Urinary bladder (tissue), 3 donors: ENCODE measurements at regions not wholly inside any gene's neighbourhood (a gene's known extent, or its start where the extent isn't known, plus 50 kb on each side); places are given as distances from the start of the nearest gene placed in this dataset.

Experiments
- DNase-seq: peaks from one replicate; pipeline ENCODE4 v3.0.0-alpha.2; 2015; ENCODE audit errors: extremely low spot score
- H3K27ac ChIP-seq: one replicate; pipeline ENCODE4 v1.5.1; 2013; ENCODE audit warnings: low read depth, mild to moderate bottlenecking, moderate library complexity
- H3K36me3 ChIP-seq: one replicate; pipeline ENCODE4 v1.6.1; 2013; ENCODE audit warnings: mild to moderate bottlenecking, moderate library complexity; ENCODE audit not compliant: insufficient read depth
- H3K4me1 ChIP-seq: one replicate; pipeline ENCODE4 v1.6.1; 2013; ENCODE audit warnings: mild to moderate bottlenecking, moderate library complexity; ENCODE audit not compliant: insufficient read depth
- H3K4me3 ChIP-seq: one replicate; pipeline ENCODE4 v1.5.1; 2013; ENCODE audit warnings: low read depth, low read length
- WGBS: extraction: QIAGEN DNeasy Blood & Tissue Kit; methylation state at CpG from one replicate; pipeline ENCODE4 v1.1.7; 2013; 5-methylcytosine and 5-hydroxymethylcytosine counted together
- donor health status: healthy with polysubstance abuse.
- donor health status: healthy.

- Histone ChIP-seq H3K27ac (no peak overlapping the region), H3K4me1 (no peaks in the 10 kb centered on the region), H3K36me3 (no peaks in the 10 kb centered on the region), H3K4me3 (no peak overlapping the region)
- DNase-seq: no peak
- WGBS: 80% methylated on average over 1 of the region's 1 CpG
Observed at GRCh38 chr4:166600264-166600663, 634.0 kb downstream of the SPOCK3 start.

GRCh38 chr4:166602068-166602467, 632.2 kb downstream of the SPOCK3 start:
- WGBS: 90% methylated on average over 8 of the region's 8 CpGs
- Histone ChIP-seq H3K27ac (no peak overlapping the region), H3K4me1 (no peaks in the 10 kb centered on the region), H3K36me3 (no peaks in the 10 kb centered on the region), H3K4me3 (no peak overlapping the region)
- no peak for DNase-seq

GRCh38 chr4:166622425-166622977, 611.8 kb downstream of the SPOCK3 start:
- no peak for DNase-seq
- Histone ChIP-seq H3K4me1 (no peaks in the 10 kb centered on the region), H3K36me3 (no peaks in the 10 kb centered on the region), H3K4me3 (no peak overlapping the region), H3K27ac (no peak overlapping the region)
- WGBS: 67% methylated on average over 6 of the region's 6 CpGs

GRCh38 chr4:166625018-166625637, 609.2 kb downstream of the SPOCK3 start:
- H3K36me3 ChIP-seq: no peaks in the 10 kb centered on the region
- H3K27ac ChIP-seq: no peak overlapping the region
- H3K4me1 ChIP-seq: no peaks in the 10 kb centered on the region
- H3K4me3 ChIP-seq: no peak overlapping the region
- 63% methylated on average over 1 of the region's 1 CpG for WGBS
- DNase-seq: no peak

GRCh38 chr4:166628454-166628853, 605.8 kb downstream of the SPOCK3 start:
- Histone ChIP-seq H3K4me3 (no peak overlapping the region), H3K27ac (no peak overlapping the region), H3K36me3 (no peaks in the 10 kb centered on the region), H3K4me1 (no peaks in the 10 kb centered on the region)
- no peak for DNase-seq
- WGBS: 59% methylated on average over 2 of the region's 2 CpGs

- WGBS: 90% methylated on average over 2 of the region's 2 CpGs
- Histone ChIP-seq H3K4me3 (no peak overlapping the region), H3K4me1 (no peaks in the 10 kb centered on the region), H3K36me3 (no peaks in the 10 kb centered on the region), H3K27ac (no peak overlapping the region)
- no peak for DNase-seq
Observed at GRCh38 chr4:166635367-166635766, 598.9 kb downstream of the SPOCK3 start.

GRCh38 chr4:166637816-166638215, 596.5 kb downstream of the SPOCK3 start:
- Histone ChIP-seq H3K4me3 (no peak overlapping the region), H3K4me1 (no peaks in the 10 kb centered on the region), H3K36me3 (no peaks in the 10 kb centered on the region), H3K27ac (no peak overlapping the region)
- DNase-seq: no peak
- 83% methylated on average over 2 of the region's 2 CpGs for WGBS

GRCh38 chr4:166655231-166655630, 579.1 kb downstream of the SPOCK3 start:
- no peak for DNase-seq
- H3K36me3 ChIP-seq: no peaks in the 10 kb centered on the region
- 58% methylated on average over 1 of the region's 1 CpG for WGBS
- H3K4me1 ChIP-seq: no peaks in the 10 kb centered on the region
- no peak overlapping the region for H3K4me3 ChIP-seq
- no peak overlapping the region for H3K27ac ChIP-seq

- H3K4me1 ChIP-seq: no peaks in the 10 kb centered on the region
- H3K36me3 ChIP-seq: no peaks in the 10 kb centered on the region
- WGBS: 95% methylated on average over 5 of the region's 5 CpGs
- H3K4me3 ChIP-seq: no peak overlapping the region
- no peak for DNase-seq
- no peak overlapping the region for H3K27ac ChIP-seq
Observed at GRCh38 chr4:166655705-166656104, 578.6 kb downstream of the SPOCK3 start.

- WGBS: 57% methylated on average over 3 of the region's 3 CpGs
- H3K36me3 ChIP-seq: no peaks in the 10 kb centered on the region
Observed at GRCh38 chr4:166657261-166657660, 577.0 kb downstream of the SPOCK3 start.

GRCh38 chr4:166658585-166658984, 575.7 kb downstream of the SPOCK3 start:
- DNase-seq: no peak
- WGBS: 73% methylated on average over 1 of the region's 1 CpG
- Histone ChIP-seq H3K36me3 (no peaks in the 10 kb centered on the region), H3K27ac (no peak overlapping the region), H3K4me3 (no peak overlapping the region), H3K4me1 (no peaks in the 10 kb centered on the region)

More at GRCh38 chr4:166657261-166657660, 577.0 kb downstream of the SPOCK3 start:
- Histone ChIP-seq H3K4me1 (no peaks in the 10 kb centered on the region), H3K4me3 (no peak overlapping the region), H3K27ac (no peak overlapping the region)
- no peak for DNase-seq

- Histone ChIP-seq H3K4me1 (no peaks in the 10 kb centered on the region), H3K4me3 (no peak overlapping the region), H3K27ac (no peak overlapping the region), H3K36me3 (no peaks in the 10 kb centered on the region)
- 57% methylated on average over 3 of the region's 3 CpGs for WGBS
- DNase-seq: no peak
Observed at GRCh38 chr4:166662266-166662843, 571.9 kb downstream of the SPOCK3 start.

GRCh38 chr4:166670341-166670740, 564.0 kb downstream of the SPOCK3 start:
- Histone ChIP-seq H3K4me1 (no peaks in the 10 kb centered on the region), H3K36me3 (no peaks in the 10 kb centered on the region), H3K4me3 (no peak overlapping the region), H3K27ac (no peak overlapping the region)
- WGBS: 58% methylated on average over 1 of the region's 1 CpG
- DNase-seq: no peak

GRCh38 chr4:166673911-166674310, 560.4 kb downstream of the SPOCK3 start:
- DNase-seq: no peak
- 92% methylated on average over 1 of the region's 1 CpG for WGBS
- H3K4me1 ChIP-seq: no peaks in the 10 kb centered on the region
- no peak overlapping the region for H3K4me3 ChIP-seq
- no peaks in the 10 kb centered on the region for H3K36me3 ChIP-seq
- H3K27ac ChIP-seq: no peak overlapping the region
